K562 (cell line): ENCODE measurements at regions not wholly inside any gene's neighbourhood (a gene's known extent, or its start where the extent isn't known, plus 50 kb on each side); places are given as distances from the start of the nearest gene placed in this dataset.

ENCODE experiments used
- ATAC-seq: fragments of 200-7000 bp; cut with Tn5 transposase; 3 replicates; pipeline ENCODE4 v1.9.1; 2020; ENCODE audit warnings: moderate library complexity
- BruUV-seq: library from RNA; stranded (reverse); fragments of 400-500 nt; replicated peaks from 2 replicates; lab custom pipeline; 2021; lab: Mats Ljungman, UMichigan
- CTCF ChIA-PET: fragments of 300-600 bp; formaldehyde crosslinking; extraction: SDS; loops from one replicate; lab custom pipeline; 2021; ENCODE audit warnings: low intra/inter-chr PET ratio; lab: Yijun Ruan, JAX
- POLR2A ChIA-PET: fragments of 300-600, 350-650 bp; sonication (Branson Sonifier 250); formaldehyde crosslinking; extraction: SDS; loops from one replicate; lab custom pipeline; 2021; ENCODE audit warnings: antibody characterized with exemption, inconsistent platforms; lab: Yijun Ruan, JAX
- DNase-seq, 4 experiments: peaks; one replicate each; pipeline versions ENCODE4 v3.0.0 to v3.0.0-alpha.2; 2011 to 2018; ENCODE audit warnings: low spot score in 3 of 4, mixed read lengths in 3 of 4; ENCODE audit errors: extremely low read depth in 1 of 4
- FAIRE-seq: peaks from 2 replicates; lab custom pipeline; 2011; peaks lifted over from hg19 to GRCh38; lab: Jason Lieb, UNC
- H2AFZ ChIP-seq: 2 replicates; pipeline ENCODE4 v1.6.0; 2011; ENCODE audit warnings: low read depth, low read length, control low read depth, inconsistent platforms
- H3K27ac ChIP-seq: fragments of 200-600 bp; 3 replicates; pipeline ENCODE4 v1.8.0; 2011; ENCODE audit warnings: low read depth, mild to moderate bottlenecking, control low read depth, inconsistent platforms, low read length, moderate library complexity, mixed read lengths; ENCODE audit errors: extremely low read depth
- H3K27me3 ChIP-seq, 2 experiments: fragments of 300-600 bp in 1 of 2; 2 replicates in 1 of 2; 3 replicates in 1 of 2; pipeline versions ENCODE4 v1.6.0 to v1.8.0; 2011; ENCODE audit warnings: inconsistent platforms in 2 of 2, low read length in 2 of 2, mild to moderate bottlenecking in 1 of 2, mixed read lengths in 1 of 2, moderate library complexity in 1 of 2; ENCODE audit not compliant: control insufficient read depth in 2 of 2, insufficient read depth in 2 of 2
- H3K36me3 ChIP-seq: fragments of 300-600 bp; 3 replicates; pipeline ENCODE4 v1.8.0; 2011; ENCODE audit warnings: mild to moderate bottlenecking, low read length, inconsistent platforms; ENCODE audit not compliant: control insufficient read depth, insufficient read depth
- H3K4me1 ChIP-seq, 2 experiments: fragments of 200-600 bp in 1 of 2; replicated peaks in 1 of 2; 2 replicates in 1 of 2; 3 replicates in 1 of 2; pipeline versions ENCODE4 v1.5.1 to v1.8.0; 2011; ENCODE audit warnings: inconsistent platforms in 2 of 2, low read length in 2 of 2, mild to moderate bottlenecking in 1 of 2, mixed read lengths in 1 of 2, moderate library complexity in 1 of 2; ENCODE audit not compliant: control insufficient read depth in 2 of 2, insufficient read depth in 2 of 2
- H3K4me2 ChIP-seq: 2 replicates; pipeline ENCODE4 v1.6.1; 2011; ENCODE audit warnings: low read length, control low read depth, inconsistent platforms, mixed read lengths; ENCODE audit not compliant: insufficient read depth
- H3K4me3 ChIP-seq: fragments of 200-600 bp; sonication (generic), shearing (Covaris generic); 2 replicates; pipeline ENCODE4 v1.5.1; 2016; ENCODE audit warnings: control low read depth, inconsistent platforms
- H3K79me2 ChIP-seq: fragments of 200-600 bp; 3 replicates; pipeline ENCODE4 v1.8.0; 2011; ENCODE audit warnings: low read length, inconsistent platforms; ENCODE audit not compliant: control insufficient read depth, insufficient read depth
- H3K9ac ChIP-seq, 2 experiments: 2 replicates each; pipeline versions ENCODE4 v1.6.0 to v1.6.1; 2011; ENCODE audit warnings: low read depth in 2 of 2, low read length in 2 of 2, control low read depth in 1 of 2, inconsistent platforms in 1 of 2, mild to moderate bottlenecking in 1 of 2, mixed read lengths in 1 of 2; ENCODE audit not compliant: insufficient read depth in 1 of 2
- H3K9me1 ChIP-seq: one replicate; pipeline ENCODE4 v1.6.0; 2011; ENCODE audit warnings: inconsistent platforms, mild to moderate bottlenecking, low read length, moderate library complexity; ENCODE audit not compliant: control insufficient read depth, insufficient read depth
- H3K9me3 ChIP-seq: replicated peaks from 2 replicates; pipeline ENCODE4 v1.5.1; 2011; ENCODE audit warnings: low read depth, low read length, inconsistent platforms; ENCODE audit not compliant: control insufficient read depth, insufficient read depth
- H4K20me1 ChIP-seq: replicated peaks from 2 replicates; pipeline ENCODE4 v1.6.1; 2011; ENCODE audit warnings: low read length, inconsistent platforms, mixed read lengths; ENCODE audit not compliant: control insufficient read depth, insufficient read depth
- RERE ChIP-seq: sonication (generic); formaldehyde crosslinking; IDR thresholded peaks from 2 replicates; pipeline ENCODE4 v1.8.0; 2023; ENCODE audit warnings: missing genetic modification reagents, mild to moderate bottlenecking, borderline replicate concordance
- ZC3H4 ChIP-seq: sonication (generic); formaldehyde crosslinking; IDR thresholded peaks from 2 replicates; pipeline ENCODE4 v1.9.0; 2021; ENCODE audit warnings: missing genetic modification reagents, borderline replicate concordance
- WGBS: fragments of 100-300 bp; shearing (Covaris generic); methylation state at CpG from one replicate; pipeline ENCODE4 v1.1.6; 2016; ENCODE audit warnings: low coverage, mixed read lengths; ENCODE audit not compliant: insufficient coverage; ENCODE audit errors: missing lambda C conversion rate; 5-methylcytosine and 5-hydroxymethylcytosine counted together
- in situ Hi-C: fragments of 300-500 bp; cut with MboI; formaldehyde crosslinking; loops from 4 replicates; pipeline ENCODE4 v1.15.0; 2018; ENCODE audit warnings: inconsistent platforms, mixed read lengths
- intact Hi-C: fragments of 100-400 bp; cut with micrococcal nuclease; formaldehyde crosslinking; loops from 2 replicates; pipeline ENCODE4 v1.14.2; 2022
- TF ChIP-seq, protein P1 (sequence below): sonication (generic); formaldehyde crosslinking; IDR thresholded peaks from 2 replicates; pipeline ENCODE4 v1.8.1; 2023; ENCODE audit warnings: mild to moderate bottlenecking, missing genetic modification reagents

- no peaks in the 10 kb centered on the region for H3K9me1 ChIP-seq
- no peak overlapping the region for H3K27ac ChIP-seq
- no peak for ATAC-seq
- no peak overlapping the region for H3K9ac ChIP-seq
- CTCF ChIA-PET, result no interaction called here
- no TSS peak for BruUV-seq
- H4K20me1 ChIP-seq, result no peaks in the 10 kb centered on the region
- intact Hi-C loops, result no loop called here
- no peak for DNase-seq
- no peaks in the 10 kb centered on the region for H3K79me2 ChIP-seq
- FAIRE-seq, result no peak
- no peaks in the 10 kb centered on the region for H3K4me1 ChIP-seq
- no peak overlapping the region for H3K4me3 ChIP-seq
- H2AFZ ChIP-seq, result no peak overlapping the region
- no peaks in the 10 kb centered on the region for H3K27me3 ChIP-seq
- TF ChIP-seq RERE (CRISPR knock-in tag) (no peak), ZC3H4 (CRISPR knock-in tag) (no peak)
- TF ChIP-seq, protein P1, sequence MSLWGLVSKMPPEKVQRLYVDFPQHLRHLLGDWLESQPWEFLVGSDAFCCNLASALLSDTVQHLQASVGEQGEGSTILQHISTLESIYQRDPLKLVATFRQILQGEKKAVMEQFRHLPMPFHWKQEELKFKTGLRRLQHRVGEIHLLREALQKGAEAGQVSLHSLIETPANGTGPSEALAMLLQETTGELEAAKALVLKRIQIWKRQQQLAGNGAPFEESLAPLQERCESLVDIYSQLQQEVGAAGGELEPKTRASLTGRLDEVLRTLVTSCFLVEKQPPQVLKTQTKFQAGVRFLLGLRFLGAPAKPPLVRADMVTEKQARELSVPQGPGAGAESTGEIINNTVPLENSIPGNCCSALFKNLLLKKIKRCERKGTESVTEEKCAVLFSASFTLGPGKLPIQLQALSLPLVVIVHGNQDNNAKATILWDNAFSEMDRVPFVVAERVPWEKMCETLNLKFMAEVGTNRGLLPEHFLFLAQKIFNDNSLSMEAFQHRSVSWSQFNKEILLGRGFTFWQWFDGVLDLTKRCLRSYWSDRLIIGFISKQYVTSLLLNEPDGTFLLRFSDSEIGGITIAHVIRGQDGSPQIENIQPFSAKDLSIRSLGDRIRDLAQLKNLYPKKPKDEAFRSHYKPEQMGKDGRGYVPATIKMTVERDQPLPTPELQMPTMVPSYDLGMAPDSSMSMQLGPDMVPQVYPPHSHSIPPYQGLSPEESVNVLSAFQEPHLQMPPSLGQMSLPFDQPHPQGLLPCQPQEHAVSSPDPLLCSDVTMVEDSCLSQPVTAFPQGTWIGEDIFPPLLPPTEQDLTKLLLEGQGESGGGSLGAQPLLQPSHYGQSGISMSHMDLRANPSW (CRISPR knock-in tag), result no peak
- TF ChIP-seq, all 486 proteins: peak for 0
- no peak overlapping the region for H3K4me2 ChIP-seq
- POLR2A ChIA-PET, result no interaction called here
- H3K36me3 ChIP-seq, result no peaks in the 10 kb centered on the region
- in situ Hi-C loops, result no loop called here
- 0% methylated on average over 2 of the region's 2 CpGs for WGBS
- no peaks in the 10 kb centered on the region for H3K9me3 ChIP-seq
Measured at GRCh38 chr18:27579364-27579763, 394.3 kb upstream of the CHST9 start.
